Cardiac fibroblast (primary cell): ENCODE measurements at regions not wholly inside any gene's neighbourhood (a gene's known extent, or its start where the extent isn't known, plus 50 kb on each side); places are given as distances from the start of the nearest gene placed in this dataset.
"Not testable (repeated sequence)": the region's sequence is repeated elsewhere in the genome, so short reads cannot be mapped to it uniquely, and the experiment has no call there.

ENCODE experiments used
- DNase-seq, 2 donors: peaks; one replicate each; pipeline versions ENCODE4 v3.0.0 to v3.0.0-alpha.2; 2010; ENCODE audit warnings: low read depth in 2 of 2
- H3K4me3 ChIP-seq, 2 donors: replicated peaks in 1 of 2; 1 replicate in 1 of 2; 2 replicates in 1 of 2; pipeline ENCODE4 v1.5.1; 2011; ENCODE audit warnings: low read depth in 2 of 2, low read length in 2 of 2, mild to moderate bottlenecking in 2 of 2, moderate library complexity in 1 of 2
- CTCF ChIP-seq: IDR thresholded peaks from one replicate; pipeline ENCODE4 v1.5.1; 2011; ENCODE audit warnings: low read depth, mild to moderate bottlenecking, low read length, inconsistent platforms

GRCh38 chr1:90220941-90221693 is 226.2 kb downstream of the ZNF326 start:
- no peak for TF ChIP-seq CTCF
- DNase-seq: no peak
- no peak overlapping the region for H3K4me3 ChIP-seq

GRCh38 chr1:90220496-90220895 is 225.6 kb downstream of the ZNF326 start:
- TF ChIP-seq CTCF: no peak
- DNase-seq: no peak
- no peak overlapping the region for H3K4me3 ChIP-seq

DNA sequence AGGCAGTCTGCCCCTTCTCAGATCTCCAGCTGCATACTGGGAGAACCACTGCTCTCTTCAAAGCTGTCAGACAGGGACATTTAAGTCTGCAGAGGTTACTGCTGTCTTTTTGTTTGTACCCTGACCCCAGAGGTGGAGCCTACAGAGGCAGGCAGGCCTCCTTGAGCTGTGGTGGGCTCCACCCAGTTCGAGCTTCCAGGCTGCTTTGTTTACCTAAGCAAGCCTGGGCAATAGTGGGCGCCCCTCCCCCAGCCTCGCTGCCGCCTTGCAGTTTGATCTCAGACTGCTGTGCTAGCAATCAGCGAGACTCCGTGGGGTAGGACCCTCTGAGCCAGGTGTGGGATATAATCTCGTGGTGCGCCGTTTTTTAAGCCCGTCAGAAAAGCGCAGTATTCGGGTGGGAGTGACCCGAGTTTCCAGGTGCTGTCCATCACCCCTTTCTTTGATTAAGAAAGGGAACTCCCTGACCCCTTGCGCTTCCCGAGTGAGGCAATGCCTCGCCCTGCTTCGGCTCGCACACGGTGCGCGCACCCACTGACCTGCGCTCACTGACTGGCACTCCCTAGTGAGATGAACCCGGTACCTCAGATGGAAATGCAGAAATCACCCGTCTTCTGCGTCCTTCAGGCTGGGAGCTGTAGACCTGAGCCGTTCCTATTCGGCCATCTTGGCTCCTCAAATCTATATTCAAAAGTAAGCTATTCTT is 224.4 kb downstream of the ZNF326 start:
- not testable (repeated sequence) for H3K4me3 ChIP-seq, DNase-seq

DNA sequence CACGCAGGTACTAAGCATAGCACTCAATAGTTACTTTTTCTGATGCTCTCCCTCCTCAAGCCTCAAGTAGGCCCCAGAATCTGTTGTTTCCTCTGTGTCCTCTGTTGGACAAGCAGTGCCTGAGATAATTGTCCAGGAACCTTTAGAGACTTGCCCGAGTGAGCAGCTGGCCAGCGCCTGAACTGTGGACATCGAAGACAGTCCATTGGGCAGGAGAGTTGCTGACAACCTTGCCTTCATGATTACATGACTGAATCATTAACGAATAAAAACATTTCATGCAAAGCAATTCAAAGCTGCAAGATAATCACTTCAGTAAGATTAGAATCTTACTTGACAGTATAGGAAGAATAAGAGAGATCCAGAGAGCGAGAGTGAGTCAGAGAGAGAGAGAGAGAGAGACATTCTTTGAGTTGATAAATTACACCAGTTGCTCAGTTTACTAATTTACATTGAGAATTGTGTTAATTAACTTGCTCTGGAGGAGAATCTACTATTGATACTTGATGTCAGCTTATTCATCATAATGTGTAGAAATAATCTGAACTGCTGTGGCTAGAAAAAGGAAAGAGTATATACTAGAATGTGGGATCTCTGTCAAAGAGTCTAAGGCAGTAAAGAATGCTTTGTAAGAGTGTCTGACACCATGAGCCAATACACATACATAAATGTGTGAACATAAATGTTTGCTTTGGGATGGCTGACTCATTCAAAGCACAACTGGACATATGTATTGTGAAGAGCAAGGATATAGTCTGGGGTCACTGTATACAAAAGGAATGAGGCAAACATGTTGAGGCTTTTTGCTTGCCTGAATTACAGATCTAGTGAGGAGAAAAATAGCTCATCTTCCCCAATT is 216.0 kb downstream of the ZNF326 start:
- DNase-seq: no peak
- no peak overlapping the region for H3K4me3 ChIP-seq
- TF ChIP-seq CTCF: no peak

GRCh38 chr1:90208949-90209348 is 214.0 kb downstream of the ZNF326 start:
- TF ChIP-seq CTCF: no peak
- no peak for DNase-seq
- no peak overlapping the region for H3K4me3 ChIP-seq

DNA sequence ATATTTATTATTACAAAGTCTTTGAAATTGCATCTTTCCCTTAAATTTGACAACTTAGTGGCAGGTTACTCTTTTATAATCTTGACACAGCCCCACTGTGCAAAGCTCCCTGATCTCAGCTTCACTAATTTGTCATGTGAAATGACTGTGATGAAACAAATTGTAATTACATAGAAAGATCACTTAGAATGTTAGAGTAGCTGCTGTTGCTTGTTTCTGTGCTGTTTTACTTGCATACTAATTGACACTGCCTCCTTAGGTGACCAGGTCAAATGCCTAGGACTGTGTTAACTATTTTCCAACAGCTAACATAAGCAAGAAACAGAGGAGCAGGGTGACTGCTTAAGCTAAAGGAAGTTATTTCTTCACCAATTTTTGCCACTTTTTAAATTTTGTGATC is 211.3 kb downstream of the ZNF326 start:
- no peak for TF ChIP-seq CTCF
- no peak for DNase-seq
- no peak overlapping the region for H3K4me3 ChIP-seq

DNA sequence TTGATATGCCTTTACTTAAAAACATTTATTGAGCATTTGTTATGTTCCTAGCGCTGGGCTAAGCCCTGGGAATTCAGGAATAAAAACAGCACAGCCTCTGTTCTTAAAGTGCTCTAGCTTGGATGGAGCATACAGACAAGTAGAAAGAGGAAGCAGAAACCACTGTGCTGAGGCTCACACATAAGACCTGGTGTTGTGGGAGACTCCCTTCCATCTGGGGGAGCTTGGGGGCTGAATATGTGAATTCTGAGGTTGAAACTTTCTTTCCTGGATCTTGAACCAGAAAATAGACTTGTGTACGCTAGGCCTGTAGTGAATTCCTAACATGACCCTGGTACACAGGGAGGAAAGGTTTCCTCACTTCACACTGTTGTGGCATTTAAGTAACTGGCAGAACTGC is 209.9 kb downstream of the ZNF326 start:
- no peak for DNase-seq
- TF ChIP-seq CTCF: no peak
- H3K4me3 ChIP-seq: no peak overlapping the region
